GM21447 (cell line): ENCODE measurements at regions not wholly inside any gene's neighbourhood (a gene's known extent, or its start where the extent isn't known, plus 50 kb on each side); places are given as distances from the start of the nearest gene placed in this dataset.

Experiments used
- ATAC-seq: cut with Tn5 transposase; IDR thresholded peaks from one replicate; pipeline ENCODE4 v1.9.1; 2021; ENCODE audit not compliant: unreplicated experiment

GRCh38 chr3:187994221-187995042 lies 159.5 kb upstream of the LPP start:
- no peak for ATAC-seq

GRCh38 chr3:187995043-187995400 lies 158.9 kb upstream of the LPP start:
- no peak for ATAC-seq

- no peak for ATAC-seq
These were observed 158.3 kb upstream of the LPP start for GRCh38 chr3:187995667-187996066.

- ATAC-seq: no peak
These were observed 157.3 kb upstream of the LPP start for GRCh38 chr3:187996609-187997008.

GRCh38 chr3:187997490-187997889 lies 156.5 kb upstream of the LPP start:
- no peak for ATAC-seq

- no peak for ATAC-seq
These were observed 155.9 kb upstream of the LPP start for GRCh38 chr3:187997946-187998561.

- ATAC-seq: no peak
These were observed 155.3 kb upstream of the LPP start for GRCh38 chr3:187998611-187999010.

GRCh38 chr3:187999821-188000220 lies 154.1 kb upstream of the LPP start:
- no peak for ATAC-seq

- ATAC-seq: no peak
These were observed 153.5 kb upstream of the LPP start for GRCh38 chr3:188000361-188000861.

- no peak for ATAC-seq
These were observed 152.9 kb upstream of the LPP start for GRCh38 chr3:188001093-188001492.

GRCh38 chr3:188001926-188002325 lies 152.0 kb upstream of the LPP start:
- ATAC-seq: no peak

GRCh38 chr3:188002626-188003138 lies 151.3 kb upstream of the LPP start:
- no peak for ATAC-seq

- no peak for ATAC-seq
These were observed 150.5 kb upstream of the LPP start for GRCh38 chr3:188003188-188004171.

GRCh38 chr3:188006726-188007393 lies 147.1 kb upstream of the LPP start:
- no peak for ATAC-seq

- ATAC-seq: no peak
These were observed 146.1 kb upstream of the LPP start for GRCh38 chr3:188007897-188008296.

GRCh38 chr3:188008582-188009213 lies 145.3 kb upstream of the LPP start:
- ATAC-seq: no peak

GRCh38 chr3:188010478-188010877 lies 143.5 kb upstream of the LPP start:
- ATAC-seq: no peak

GRCh38 chr3:188019727-188020126 lies 134.2 kb upstream of the LPP start:
- ATAC-seq: no peak

GRCh38 chr3:188021041-188021440 lies 132.9 kb upstream of the LPP start:
- no peak for ATAC-seq

- no peak for ATAC-seq
These were observed 132.4 kb upstream of the LPP start for GRCh38 chr3:188021502-188022040.
